ENCODE measurements at regions not wholly inside any gene's neighbourhood (a gene's known extent, or its start where the extent isn't known, plus 50 kb on each side); places are given as distances from the start of the nearest gene placed in this dataset.

- no peak for DNase-seq (ENCODE audit: low read depth)
- H3K4me3 ChIP-seq (ENCODE audit: low read length): no peak overlapping the region
- no peak for TF ChIP-seq CTCF (conservative IDR thresholded peaks at IDR 0.05; ENCODE audit: low read depth, low read length)
These were observed 133.3 kb upstream of the CHL1 start for GRCh38 chr3:63095-63765.

DNA sequence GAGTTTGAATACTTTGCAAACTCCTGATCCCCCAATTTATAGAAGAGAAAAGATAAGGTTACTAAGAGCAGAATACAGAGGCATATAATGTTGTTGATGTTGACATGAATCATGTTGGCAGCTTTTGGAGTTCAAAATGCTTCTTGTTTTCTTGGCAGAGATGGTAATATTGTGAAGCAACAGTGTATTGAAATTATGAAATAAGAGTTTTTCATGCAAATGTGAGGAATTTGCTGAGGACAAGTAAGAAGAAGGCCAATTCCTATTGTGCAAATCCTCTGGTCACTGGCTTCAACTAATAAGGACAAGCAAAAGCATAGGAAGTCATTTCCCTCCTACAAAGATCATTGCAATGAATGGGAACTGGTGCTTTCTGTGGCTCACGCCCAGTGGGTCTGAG, 126.9 kb upstream of the CHL1 start:
- no peak for TF ChIP-seq CTCF (conservative IDR thresholded peaks at IDR 0.05; ENCODE audit: low read depth, low read length)
- H3K4me3 ChIP-seq (ENCODE audit: low read length): no peak overlapping the region
- no peak for DNase-seq (ENCODE audit: low read depth)

- DNase-seq (ENCODE audit: low read depth): no peak
- no peak overlapping the region for H3K4me3 ChIP-seq (ENCODE audit: low read length)
- TF ChIP-seq CTCF (conservative IDR thresholded peaks at IDR 0.05; ENCODE audit: low read depth, low read length): no peak
These were observed 123.8 kb upstream of the CHL1 start for GRCh38 chr3:72776-73175.

DNA sequence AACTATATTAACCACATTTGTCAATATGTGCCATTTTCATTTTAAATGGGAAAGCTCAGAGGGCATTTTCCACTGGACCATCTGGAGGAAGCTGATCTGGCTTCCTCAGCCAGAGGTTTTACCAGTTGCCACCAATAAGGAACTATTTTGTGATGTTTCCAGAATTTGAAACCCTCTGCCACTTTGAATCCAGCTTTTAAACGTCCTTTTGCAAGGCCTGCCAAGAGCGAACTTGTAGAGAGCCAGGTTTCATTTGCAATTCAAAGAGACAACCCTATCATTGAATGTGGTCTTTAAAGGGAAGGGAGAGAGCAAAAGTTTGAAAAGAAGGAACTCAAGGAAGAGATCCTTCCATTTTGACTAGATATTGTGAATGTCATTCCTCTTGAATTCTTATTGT, 123.3 kb upstream of the CHL1 start:
- TF ChIP-seq CTCF (conservative IDR thresholded peaks at IDR 0.05; ENCODE audit: low read depth, low read length): no peak
- H3K4me3 ChIP-seq (ENCODE audit: low read length): no peak overlapping the region
- DNase-seq (ENCODE audit: low read depth): no peak

- no peak for TF ChIP-seq CTCF (conservative IDR thresholded peaks at IDR 0.05; ENCODE audit: low read depth, low read length)
- no peak for DNase-seq (ENCODE audit: low read depth)
- no peak overlapping the region for H3K4me3 ChIP-seq (ENCODE audit: low read length)
These were observed 121.8 kb upstream of the CHL1 start for GRCh38 chr3:74676-75243.

- DNase-seq (ENCODE audit: low read depth): no peak
- no peak for TF ChIP-seq CTCF (conservative IDR thresholded peaks at IDR 0.05; ENCODE audit: low read depth, low read length)
- no peak overlapping the region for H3K4me3 ChIP-seq (ENCODE audit: low read length)
These were observed 121.3 kb upstream of the CHL1 start for GRCh38 chr3:75260-75659.

- no peak overlapping the region for H3K4me3 ChIP-seq (ENCODE audit: low read length)
- TF ChIP-seq CTCF (conservative IDR thresholded peaks at IDR 0.05; ENCODE audit: low read depth, low read length): no peak
- no peak for DNase-seq (ENCODE audit: low read depth)
These were observed 117.0 kb upstream of the CHL1 start for GRCh38 chr3:79542-79941.
